Anterior cingulate cortex (tissue), 58 donors: ENCODE measurements at regions not wholly inside any gene's neighbourhood (a gene's known extent, or its start where the extent isn't known, plus 50 kb on each side); places are given as distances from the start of the nearest gene placed in this dataset.
A peak's percentile ranks its signal among the peaks of the same experiment; 100 is the strongest.
"Not testable (repeated sequence)": the region's sequence is repeated elsewhere in the genome, so short reads cannot be mapped to it uniquely, and the experiment has no call there.

ENCODE experiments used
- DNase-seq, 58 donors: peaks; one replicate each; lab custom pipeline; 2025; lab: John Stamatoyannopoulos, UW

DNA sequence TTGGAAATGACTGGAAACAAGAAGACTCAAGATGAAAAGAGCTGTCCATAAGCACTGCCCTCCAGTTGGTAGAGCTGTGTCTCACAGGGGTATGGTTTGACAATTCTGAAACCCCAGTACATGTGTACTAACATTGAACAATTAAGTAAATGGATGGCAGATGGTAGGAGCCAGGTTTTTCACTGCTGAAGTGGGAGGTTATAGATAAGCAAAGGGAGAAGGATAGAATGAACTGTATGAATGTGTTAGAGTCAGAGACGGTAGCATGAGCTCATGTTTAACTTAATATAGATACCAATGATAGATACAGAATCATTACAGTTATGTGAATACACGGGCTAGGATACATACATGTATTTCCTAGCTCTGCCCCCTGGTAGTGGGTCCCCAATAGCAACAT lies 95.0 kb upstream of the SIRPA start:
- DNase-seq = no peak

DNA sequence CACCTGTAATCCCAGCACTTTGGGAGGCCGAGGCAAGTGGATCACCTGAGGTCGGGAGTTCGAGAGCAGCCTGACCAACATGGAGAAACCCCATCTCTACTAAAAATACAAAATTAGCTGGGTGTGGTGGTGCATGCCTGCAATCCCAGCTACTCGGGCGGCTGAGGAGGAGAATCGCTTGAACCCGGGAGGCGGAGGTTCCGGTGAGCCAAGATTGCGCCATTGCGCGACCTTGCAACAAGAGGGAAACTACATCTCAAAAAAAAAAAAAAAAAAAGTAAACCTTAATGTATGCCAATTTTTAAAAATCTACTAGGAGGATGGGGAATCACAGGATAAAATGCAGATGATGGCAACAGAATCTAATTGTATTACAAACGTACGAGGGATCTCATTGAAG lies 95.5 kb upstream of the SIRPA start:
- DNase-seq = not testable (repeated sequence)

DNA sequence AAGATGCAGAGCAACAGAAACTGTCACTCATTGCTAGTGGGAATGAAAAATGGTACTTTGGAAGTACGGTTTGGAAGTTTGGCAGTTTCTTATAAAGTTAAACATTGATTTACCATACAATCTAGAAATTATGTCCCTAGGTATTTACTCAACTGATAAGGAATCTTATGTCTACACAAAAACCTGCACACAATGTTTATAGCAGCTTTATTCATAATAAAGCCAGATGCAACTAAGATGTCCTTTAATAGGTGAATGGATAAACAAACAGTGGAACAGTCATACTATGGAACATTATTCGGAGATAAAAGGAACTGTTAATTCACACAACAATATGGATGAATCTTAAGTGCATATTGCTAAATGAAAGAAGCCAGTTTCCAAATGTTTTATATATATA lies 96.2 kb upstream of the SIRPA start:
- DNase-seq = no peak

DNA sequence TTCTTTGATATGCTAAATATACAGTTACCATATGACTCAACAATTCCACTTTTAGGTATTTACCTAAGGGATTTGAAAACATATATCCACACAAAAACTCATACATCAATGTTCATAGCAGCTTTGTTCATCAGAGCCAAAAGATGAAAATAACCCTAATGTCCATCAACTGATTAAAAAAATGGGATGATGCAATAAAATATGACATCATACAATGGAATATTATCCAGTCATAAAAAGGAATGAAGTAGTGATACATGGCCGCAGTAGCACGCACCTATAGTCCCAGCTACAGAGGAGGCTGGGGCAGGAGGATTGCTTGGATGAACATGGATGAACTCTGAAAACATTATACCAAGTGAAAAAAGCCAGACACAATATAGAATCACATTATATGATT lies 101.4 kb upstream of the SIRPA start:
- DNase-seq = no peak

DNA sequence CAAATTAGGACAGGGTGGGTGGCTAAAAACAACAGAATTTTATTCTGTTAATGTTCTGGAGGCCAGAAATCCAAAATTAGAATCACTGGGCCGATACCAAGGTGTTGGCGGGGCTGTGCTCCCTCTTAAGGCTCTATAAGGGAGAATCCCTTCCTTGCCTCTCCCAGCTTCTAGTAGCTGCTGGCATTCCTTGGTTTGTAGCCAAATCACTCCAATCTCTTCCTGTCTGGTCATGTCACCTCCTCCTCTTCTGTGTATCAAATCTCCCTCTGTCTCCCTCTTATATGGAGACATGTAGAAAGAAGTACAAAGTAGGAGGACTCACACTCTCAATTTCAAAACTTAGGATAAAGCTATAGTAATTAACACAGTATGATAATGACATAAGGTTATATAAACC lies 102.9 kb upstream of the SIRPA start:
- DNase-seq = no peak

DNA sequence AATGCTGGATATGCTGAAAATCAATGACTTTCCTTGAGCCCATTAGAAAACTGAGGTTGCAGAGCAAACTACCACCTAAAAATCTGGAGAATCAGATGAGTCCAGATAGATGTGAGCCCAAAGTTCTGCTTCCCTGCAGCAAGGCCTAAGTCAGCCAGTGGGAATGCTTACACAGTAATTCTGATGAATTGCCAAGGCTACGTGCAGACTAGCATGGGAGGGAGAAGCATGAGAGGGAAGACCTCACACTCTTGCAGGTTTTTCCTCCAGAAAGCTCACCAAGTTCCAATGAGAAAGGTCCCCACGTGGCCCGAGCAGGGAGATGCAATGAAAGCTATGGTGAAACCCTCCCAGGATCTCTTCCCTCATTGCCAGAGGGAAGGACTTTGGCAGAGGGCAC lies 104.8 kb upstream of the SIRPA start:
- no peak for DNase-seq

DNA sequence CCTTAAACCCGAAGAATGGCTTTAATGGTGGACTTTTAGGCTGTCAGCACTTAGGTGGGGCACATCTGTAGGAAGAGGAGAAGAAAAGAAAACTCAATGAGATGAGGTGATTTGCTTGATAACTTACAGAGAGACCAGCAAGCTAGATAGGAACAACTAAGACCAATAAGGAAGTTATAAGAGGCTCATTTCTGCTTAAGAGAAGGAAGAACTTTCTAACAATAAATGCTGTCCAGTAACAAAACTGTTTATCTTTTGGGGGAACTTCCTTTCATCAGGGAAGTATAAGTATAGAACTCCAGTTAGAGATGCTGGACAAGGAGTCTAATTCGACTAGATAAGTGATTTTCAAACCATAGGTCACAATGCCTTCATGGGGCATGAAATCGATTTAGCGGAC lies 107.2 kb upstream of the SIRPA start:
- no peak for DNase-seq

DNA sequence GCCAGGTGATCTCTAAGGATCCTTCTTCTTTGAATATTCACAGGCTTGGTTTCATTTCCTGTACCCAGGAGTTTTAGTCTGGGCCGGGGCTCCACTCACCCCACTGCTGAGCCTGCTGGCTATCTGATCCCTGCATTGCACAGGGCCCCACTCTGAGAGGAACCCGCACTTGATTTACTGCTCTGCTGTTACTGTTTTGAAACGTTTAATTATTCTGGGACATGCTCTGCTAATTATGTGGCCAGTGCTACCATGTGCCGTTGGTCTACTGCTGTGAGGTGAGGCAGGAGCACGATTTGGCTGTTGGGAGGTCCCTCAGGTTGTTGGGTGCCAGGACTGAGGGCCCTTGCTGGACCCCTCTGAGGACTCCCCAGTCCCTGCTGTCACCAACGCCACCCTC lies 108.7 kb upstream of the SIRPA start:
- DNase-seq = no peak

DNA sequence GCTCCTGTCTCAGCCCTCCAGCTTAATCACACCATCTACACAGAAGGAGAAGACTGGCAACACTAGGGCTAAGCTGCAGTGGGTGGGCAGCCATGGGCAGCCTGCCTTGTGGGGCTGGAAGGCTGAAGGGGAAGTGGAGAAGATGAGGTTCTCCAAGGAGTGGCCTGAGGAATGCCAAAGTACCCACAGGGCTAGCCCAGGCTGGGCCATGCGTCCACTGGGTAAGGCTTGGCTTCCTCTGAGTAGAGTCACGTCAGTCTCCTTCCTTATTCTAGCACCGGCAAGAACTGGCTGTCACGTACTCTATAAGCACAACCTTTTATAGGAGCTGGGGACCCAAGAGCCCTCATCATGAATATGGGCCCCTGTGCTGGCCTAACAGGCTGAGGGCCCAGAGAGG lies 110.6 kb upstream of the SIRPA start:
- no peak for DNase-seq

DNA sequence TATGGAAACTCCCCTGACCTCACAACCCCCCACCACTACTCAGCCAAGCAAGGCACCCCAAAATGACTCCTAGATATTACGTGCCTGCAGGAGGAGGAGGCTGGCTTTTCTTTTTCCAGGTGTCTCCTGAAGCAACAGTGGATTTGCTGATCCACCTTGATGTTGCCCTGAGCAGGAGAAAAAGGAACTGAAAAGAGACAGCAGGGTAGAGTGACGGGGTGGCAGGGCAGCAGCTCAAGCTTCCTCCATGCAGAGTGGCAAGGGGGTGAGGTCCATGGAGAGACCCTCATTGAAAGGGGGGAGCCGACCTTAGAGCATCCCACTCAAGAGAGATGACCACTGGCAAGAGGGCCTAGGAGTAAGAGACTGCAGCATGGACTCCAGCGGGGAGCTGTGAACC lies 112.0 kb upstream of the SIRPA start:
- DNase-seq = no peak

DNA sequence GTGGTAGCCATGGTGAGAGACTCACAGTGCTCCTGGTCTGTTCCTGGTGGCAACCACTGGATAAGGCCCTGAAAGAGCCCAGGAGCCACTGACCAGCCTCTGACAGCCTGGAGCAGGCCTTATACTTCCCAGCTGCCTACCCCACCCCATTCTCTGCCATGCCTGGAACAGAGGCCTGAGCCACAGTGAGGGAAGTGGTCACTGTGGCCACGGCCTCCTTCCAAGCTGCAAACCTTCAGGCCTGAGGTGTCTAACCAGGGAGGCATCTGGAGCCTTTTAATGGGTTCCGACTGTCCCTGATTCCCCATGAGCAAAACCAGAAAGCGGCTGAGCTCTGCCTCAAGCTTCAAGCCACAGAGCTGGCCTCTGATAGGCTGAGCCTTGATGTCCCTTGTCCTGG lies 113.0 kb upstream of the SIRPA start:
- no peak for DNase-seq

DNA sequence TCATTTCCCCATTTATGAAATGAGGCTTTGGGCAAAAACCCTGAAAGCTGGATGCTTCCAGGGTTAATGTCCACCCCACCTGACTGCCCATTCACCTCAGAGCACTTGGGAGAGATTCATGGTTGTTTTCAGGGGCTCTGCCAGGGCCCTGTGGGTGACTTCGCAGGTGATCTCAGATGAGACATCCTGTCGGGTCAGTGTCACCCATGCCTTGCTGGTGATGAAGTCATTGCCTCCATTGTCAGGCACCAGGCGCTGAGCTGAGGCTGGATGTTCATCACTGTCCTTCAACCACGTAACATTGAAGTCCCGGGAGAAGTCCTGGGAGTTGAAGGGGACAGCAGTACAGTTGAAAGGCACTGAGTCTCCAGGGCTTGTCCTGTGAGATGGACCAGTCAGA lies 115.6 kb upstream of the SIRPA start:
- DNase-seq = no peak

DNA sequence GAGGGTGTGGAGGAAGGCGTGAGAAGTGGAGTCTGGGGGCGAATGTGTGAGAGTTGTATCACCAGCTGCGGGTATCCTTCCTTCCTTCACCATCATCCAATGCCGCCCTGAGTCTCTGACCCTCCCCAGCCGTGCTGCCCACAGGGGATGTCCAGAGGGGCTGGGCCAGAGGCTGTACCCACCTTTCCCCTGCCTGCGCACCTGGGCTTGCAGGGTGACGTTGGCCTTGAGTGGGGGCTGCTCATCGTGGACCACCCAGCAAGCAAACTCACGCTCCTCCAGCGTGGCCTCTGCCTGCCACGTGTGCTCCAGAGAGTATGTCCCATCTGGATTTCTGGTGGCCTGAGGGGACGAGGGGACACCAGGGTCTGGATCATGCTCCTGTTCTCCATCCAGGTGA lies 116.9 kb upstream of the SIRPA start:
- no peak for DNase-seq

DNA sequence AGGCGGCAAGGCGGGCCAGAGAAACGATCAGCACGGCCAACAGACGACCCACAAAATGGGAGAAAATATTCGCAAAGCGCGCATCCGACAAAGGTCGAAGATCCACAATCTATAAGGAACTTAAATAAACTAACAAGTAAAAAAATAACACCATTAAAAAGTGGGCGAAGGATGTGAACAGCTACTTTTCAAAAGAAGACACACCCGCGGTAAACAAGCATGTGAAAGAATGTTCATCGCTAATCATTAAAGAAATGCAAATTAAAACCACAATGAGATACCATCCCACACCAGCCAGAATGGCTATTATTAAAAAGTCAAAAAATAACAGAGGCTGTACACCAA lies 117.8 kb upstream of the SIRPA start:
- no peak for DNase-seq

DNA sequence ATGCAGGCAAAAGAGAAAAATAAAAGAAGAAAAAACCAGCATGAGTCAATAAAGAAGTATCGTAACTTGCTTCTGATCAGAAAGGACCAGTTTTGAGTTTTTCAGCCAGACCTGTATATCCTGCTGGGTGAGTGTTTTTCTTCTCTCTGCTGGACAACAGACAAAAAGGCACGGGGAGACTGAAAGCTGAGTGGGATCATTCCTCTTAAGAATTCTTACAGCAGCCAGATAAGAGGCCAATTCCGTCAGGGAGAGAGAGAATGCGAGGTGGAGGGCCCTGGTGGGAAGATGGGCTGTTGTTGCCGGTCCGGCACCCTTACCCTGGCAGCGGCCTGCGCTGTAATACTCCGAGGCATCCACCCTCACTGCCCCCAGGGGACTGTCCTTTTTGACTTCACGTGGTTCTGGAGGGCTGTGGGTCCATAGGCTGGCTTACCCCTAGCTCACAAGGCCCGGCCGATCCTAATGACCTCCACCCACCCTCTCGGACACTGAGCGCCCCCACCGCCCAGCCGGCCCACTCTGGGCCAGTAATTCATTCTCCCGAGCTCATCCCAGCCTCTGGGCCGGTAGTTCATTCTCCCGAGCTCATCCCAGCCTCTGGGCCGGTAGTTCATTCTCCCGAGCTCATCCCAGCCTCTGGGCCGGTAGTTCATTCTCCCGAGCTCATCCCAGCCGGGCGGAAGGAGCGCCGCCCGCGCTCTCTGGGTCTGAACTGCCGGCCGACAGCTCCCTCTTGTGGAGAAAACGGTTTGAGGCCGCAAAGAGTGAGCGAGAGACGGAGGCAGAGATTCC lies 118.3 kb upstream of the SIRPA start:
- DNase-seq = peak in 57 of 58 donors; percentile 26 to 90 (median 74)

DNA sequence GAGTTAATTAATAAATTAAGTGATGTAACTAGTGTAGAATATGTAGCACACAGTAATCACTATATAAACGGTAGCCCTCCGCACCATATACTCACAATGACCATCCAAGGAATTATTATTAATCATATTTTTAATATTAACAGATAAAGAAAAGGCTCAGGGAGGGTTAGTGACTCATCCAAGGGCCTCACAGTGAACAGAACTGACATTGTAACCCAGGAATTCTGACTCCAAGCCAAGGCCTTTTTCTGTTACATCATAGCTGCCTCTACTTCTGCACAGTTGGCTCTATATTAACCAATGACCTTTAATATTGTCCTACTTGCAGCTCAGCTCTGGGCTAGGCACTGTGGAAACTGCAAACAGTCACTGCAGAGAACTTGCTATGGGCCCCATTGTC lies 117.5 kb upstream of the SIRPG start:
- DNase-seq = no peak

DNA sequence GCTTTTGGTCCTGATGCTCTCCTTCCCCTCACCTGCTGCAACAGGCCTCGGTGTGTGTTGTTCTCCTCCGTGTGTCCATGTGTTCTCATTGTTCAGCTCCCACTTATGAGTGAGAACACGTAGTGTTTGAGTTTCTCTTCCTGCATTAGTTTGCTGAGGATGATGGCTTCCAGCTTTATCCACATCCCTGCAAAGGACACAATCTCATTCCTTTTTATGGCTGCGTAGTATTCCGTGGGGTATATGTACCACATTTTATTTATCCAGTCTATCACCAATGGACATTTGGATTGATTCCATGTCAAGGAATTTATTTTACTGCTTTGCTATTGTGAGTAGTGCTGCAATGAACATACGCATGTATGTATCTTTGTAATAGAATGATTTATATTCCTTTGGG lies 116.9 kb upstream of the SIRPG start:
- DNase-seq = no peak

DNA sequence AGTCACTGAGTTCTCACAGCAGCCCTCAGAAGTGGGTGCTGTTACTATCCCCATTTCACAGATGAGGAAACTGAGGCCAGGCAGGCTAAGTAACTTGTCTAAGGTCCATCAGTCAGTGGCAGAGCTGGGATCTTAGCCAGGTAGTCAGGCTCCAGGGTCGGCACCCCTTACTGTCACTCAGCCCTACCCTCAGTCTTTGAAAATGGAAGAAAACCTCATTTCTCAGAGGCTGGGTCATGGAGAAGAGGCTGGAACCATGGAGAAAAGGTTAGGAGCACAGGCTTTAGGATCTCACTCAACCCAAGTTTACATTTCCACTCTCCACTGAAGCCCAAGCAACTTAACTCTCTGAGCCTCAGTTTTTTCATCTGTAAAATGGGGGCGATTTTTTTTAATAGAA lies 116.2 kb upstream of the SIRPG start:
- no peak for DNase-seq

DNA sequence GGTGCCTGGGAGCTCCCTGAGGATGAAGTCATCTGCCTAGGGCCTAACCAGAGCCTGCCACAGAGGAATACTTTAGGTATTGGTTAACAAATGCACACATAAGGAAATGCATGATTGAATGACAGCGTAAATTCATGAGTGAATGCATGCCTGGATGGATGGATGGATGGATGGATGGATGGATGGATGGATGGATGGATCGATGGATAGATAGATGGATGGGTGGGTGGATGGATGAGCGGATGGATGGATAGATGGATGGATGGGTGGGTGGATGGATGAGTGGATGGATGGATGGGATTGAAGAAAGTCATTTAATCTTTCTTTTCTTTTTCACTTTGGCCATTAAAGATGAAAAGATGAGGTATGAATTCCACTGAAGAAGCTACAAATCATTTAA lies 111.9 kb upstream of the SIRPG start:
- no peak for DNase-seq

DNA sequence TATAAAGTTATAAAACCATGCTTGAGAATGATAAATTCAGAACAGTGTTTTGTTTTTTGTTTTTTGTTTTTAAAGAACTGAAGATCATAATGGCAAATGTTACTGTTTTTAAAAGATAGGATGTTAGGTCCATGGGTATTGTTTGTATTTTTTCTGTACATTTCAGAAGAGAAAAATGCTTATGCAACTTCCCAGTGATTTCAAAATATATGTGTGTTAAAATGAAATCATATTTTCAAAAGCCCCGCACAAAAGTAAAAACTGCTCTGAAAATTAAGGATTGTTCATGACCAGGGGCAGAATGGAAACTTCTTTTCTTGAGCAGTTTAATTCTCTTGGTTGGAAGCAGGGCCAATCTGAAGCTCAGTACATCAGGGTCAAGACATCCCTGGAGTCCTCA lies 109.2 kb upstream of the SIRPG start:
- DNase-seq = no peak

DNA sequence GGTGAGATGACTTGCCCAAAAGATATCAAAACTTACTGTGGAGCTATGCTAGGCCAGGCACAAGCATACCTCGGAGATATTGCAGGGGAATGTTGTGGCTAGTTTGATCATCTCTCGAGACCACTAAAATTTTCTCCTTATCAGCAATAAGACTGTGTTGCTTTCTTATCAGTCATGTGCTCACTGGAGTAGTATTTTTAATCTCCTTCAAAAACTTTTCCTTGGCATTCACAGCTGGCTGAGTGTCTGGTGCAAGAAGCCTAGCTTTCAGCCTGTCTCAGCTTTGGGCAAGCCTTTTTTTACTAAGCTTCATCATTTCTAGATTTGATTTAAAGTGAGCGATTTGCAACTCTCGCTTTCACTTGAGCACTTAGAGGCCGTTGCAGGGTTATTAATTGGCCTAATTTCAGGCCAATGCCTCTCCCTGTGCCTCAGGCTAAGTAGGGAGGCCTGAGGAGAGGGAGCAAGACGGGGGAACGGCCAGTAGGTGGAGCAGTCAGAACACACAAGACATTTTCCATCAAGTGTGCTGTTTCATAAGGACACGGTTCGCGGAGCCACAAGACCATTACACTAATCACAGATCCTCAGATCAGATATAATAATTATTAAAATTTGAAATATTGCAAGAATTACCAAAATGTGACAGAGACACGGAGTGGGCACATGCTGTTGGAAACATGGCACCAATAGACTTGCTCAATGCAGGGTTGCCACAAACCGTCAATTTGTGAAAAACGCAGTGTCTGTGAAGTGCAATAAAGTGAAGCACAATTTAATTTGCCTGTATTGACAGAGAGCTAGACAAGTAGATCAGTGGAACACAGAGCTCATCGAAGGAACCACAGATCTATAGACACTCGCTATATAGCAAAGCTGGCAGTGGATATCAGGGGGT lies 106.8 kb upstream of the SIRPG start:
- DNase-seq = peak in 55 of 58 donors; percentile 9 to 82 (median 58)

DNA sequence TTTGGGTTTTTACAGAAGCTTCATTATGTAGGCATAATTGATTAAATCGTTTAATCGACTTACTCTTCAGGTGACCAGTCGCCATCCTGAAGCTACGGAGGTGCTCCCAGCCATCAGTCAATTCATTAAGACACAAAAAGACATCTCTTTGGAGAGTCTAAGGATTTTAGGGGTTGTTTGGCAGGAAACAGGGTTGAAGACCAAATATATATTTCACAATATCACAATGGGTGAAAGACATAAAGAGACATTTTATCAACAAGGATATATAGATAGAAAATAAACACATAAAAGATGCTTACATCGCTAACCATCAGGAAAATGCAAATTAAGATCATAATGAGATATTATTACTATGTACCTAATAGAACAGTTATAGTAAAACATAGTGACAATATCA lies 104.0 kb upstream of the SIRPG start:
- no peak for DNase-seq
